Progenitor cell of endocrine pancreas (in vitro differentiated cells): ENCODE measurements at regions not wholly inside any gene's neighbourhood (a gene's known extent, or its start where the extent isn't known, plus 50 kb on each side); places are given as distances from the start of the nearest gene placed in this dataset.
"Not testable (repeated sequence)": the region's sequence is repeated elsewhere in the genome, so short reads cannot be mapped to it uniquely, and the experiment has no call there.

ENCODE experiments used
- DNase-seq: peaks from one replicate; pipeline ENCODE4 v3.0.0; 2021; ENCODE audit warnings: low spot score; ENCODE audit not compliant: unreplicated experiment
- H3K27ac Mint-ChIP-seq: 2 replicates; pipeline ENCODE4 v1.8.0; 2021; ENCODE audit warnings: mild to moderate bottlenecking, moderate library complexity, mixed read lengths
- H3K27me3 Mint-ChIP-seq: 2 replicates; pipeline ENCODE4 v1.8.0; 2021; ENCODE audit warnings: mixed read lengths
- H3K36me3 Mint-ChIP-seq: 2 replicates; pipeline ENCODE4 v1.8.0; 2022; ENCODE audit warnings: mixed read lengths; ENCODE audit not compliant: insufficient read depth
- H3K4me1 Mint-ChIP-seq: 2 replicates; pipeline ENCODE4 v1.8.0; 2021; ENCODE audit warnings: low read depth, mixed read lengths
- H3K4me3 Mint-ChIP-seq: 2 replicates; pipeline ENCODE4 v1.8.0; 2021; ENCODE audit warnings: low read depth, mild to moderate bottlenecking, moderate library complexity, mixed read lengths
- H3K9me3 Mint-ChIP-seq: 2 replicates; pipeline ENCODE4 v1.8.0; 2021; ENCODE audit warnings: low read depth, mixed read lengths
- CTCF ChIP-seq: fragments of 200-600 bp; sonication (generic); IDR thresholded peaks from one replicate; pipeline ENCODE4 v1.5.0; 2021; ENCODE audit warnings: antibody characterized with exemption, mild to moderate bottlenecking; ENCODE audit not compliant: unreplicated experiment

GRCh38 chr3:110618512-110619226, 452.9 kb upstream of the NECTIN3 start:
- DNase-seq, result no peak
- peaks cover 34% of the 10 kb centered on the region for H3K4me1 Mint-ChIP-seq
- no peak for TF ChIP-seq CTCF
- H3K27ac Mint-ChIP-seq, result peak overlapping the region; percentile 64
- H3K27me3 Mint-ChIP-seq, result no peaks in the 10 kb centered on the region
- H3K36me3 Mint-ChIP-seq, result peaks cover under 1% of the 10 kb centered on the region
- H3K9me3 Mint-ChIP-seq, result peaks cover 2% of the 10 kb centered on the region
- no peak overlapping the region for H3K4me3 Mint-ChIP-seq

GRCh38 chr3:110620118-110620517, 451.5 kb upstream of the NECTIN3 start:
- Mint-ChIP-seq H3K4me3 (no peak overlapping the region), H3K36me3 (no peaks in the 10 kb centered on the region), H3K27ac (no peak overlapping the region), H3K27me3 (no peaks in the 10 kb centered on the region), H3K9me3 (no peaks in the 10 kb centered on the region), H3K4me1 (peaks cover 29% of the 10 kb centered on the region)
- DNase-seq, result no peak
- TF ChIP-seq CTCF, result no peak

GRCh38 chr3:110623571-110623970, 448.0 kb upstream of the NECTIN3 start:
- no peak overlapping the region for H3K4me3 Mint-ChIP-seq
- DNase-seq, result no peak
- no peaks in the 10 kb centered on the region for H3K36me3 Mint-ChIP-seq
- no peaks in the 10 kb centered on the region for H3K9me3 Mint-ChIP-seq
- peaks cover 51% of the 10 kb centered on the region for H3K4me1 Mint-ChIP-seq
- no peaks in the 10 kb centered on the region for H3K27me3 Mint-ChIP-seq
- TF ChIP-seq CTCF, result no peak
- H3K27ac Mint-ChIP-seq, result no peak overlapping the region

GRCh38 chr3:110624576-110624975, 447.0 kb upstream of the NECTIN3 start:
- no peaks in the 10 kb centered on the region for H3K9me3 Mint-ChIP-seq
- no peak for TF ChIP-seq CTCF
- DNase-seq, result no peak
- peaks cover 45% of the 10 kb centered on the region for H3K4me1 Mint-ChIP-seq
- no peaks in the 10 kb centered on the region for H3K27me3 Mint-ChIP-seq
- no peak overlapping the region for H3K4me3 Mint-ChIP-seq
- H3K27ac Mint-ChIP-seq, result peak overlapping the region; percentile 84
- H3K36me3 Mint-ChIP-seq, result no peaks in the 10 kb centered on the region

GRCh38 chr3:110625201-110625747, 446.3 kb upstream of the NECTIN3 start:
- Mint-ChIP-seq H3K4me1 (peaks cover 42% of the 10 kb centered on the region), H3K4me3 (no peak overlapping the region), H3K9me3 (peaks cover under 1% of the 10 kb centered on the region), H3K27ac (peak overlapping the region; percentile 84), H3K27me3 (no peaks in the 10 kb centered on the region), H3K36me3 (no peaks in the 10 kb centered on the region)
- no peak for TF ChIP-seq CTCF
- no peak for DNase-seq

GRCh38 chr3:110626652-110627111, 444.9 kb upstream of the NECTIN3 start:
- H3K9me3 Mint-ChIP-seq, H3K36me3 Mint-ChIP-seq, H3K27ac Mint-ChIP-seq, DNase-seq, H3K4me3 Mint-ChIP-seq, H3K27me3 Mint-ChIP-seq: not testable (repeated sequence)
- peaks cover 38% of the 10 kb centered on the region for H3K4me1 Mint-ChIP-seq
